GM12878 (cell line): ENCODE measurements at regions not wholly inside any gene's neighbourhood (a gene's known extent, or its start where the extent isn't known, plus 50 kb on each side); places are given as distances from the start of the nearest gene placed in this dataset.

Experiments used
- ATAC-seq: fragments of 200-7000 bp; cut with Tn5 transposase; 3 replicates; pipeline ENCODE4 v1.9.1; 2020; ENCODE audit warnings: mild to moderate bottlenecking, moderate library complexity
- BruUV-seq: library from RNA; stranded (reverse); fragments of 400-500 nt; replicated peaks from 2 replicates; lab custom pipeline; 2021; lab: Mats Ljungman, UMichigan
- CTCF ChIA-PET: fragments of 300-600 bp; sonication (Branson Sonifier 250); formaldehyde crosslinking; extraction: SDS; loops from one replicate; lab custom pipeline; 2021; ENCODE audit warnings: inconsistent platforms; lab: Yijun Ruan, JAX
- POLR2A ChIA-PET: fragments of 350-600 bp; formaldehyde crosslinking; extraction: SDS; loops from one replicate; lab custom pipeline; 2021; ENCODE audit warnings: inconsistent platforms; lab: Charles Lee
- RAD21 ChIA-PET: fragments of 300-600 bp; sonication (Branson Sonifier 250); formaldehyde crosslinking; loops from one replicate; lab custom pipeline; 2023; ENCODE audit warnings: antibody characterized with exemption; ENCODE audit not compliant: unreplicated experiment; lab: Charles Lee
- SMC1A ChIA-PET: fragments of 300-600 bp; sonication (Branson Sonifier 250); formaldehyde crosslinking; loops from one replicate; lab custom pipeline; 2023; ENCODE audit not compliant: unreplicated experiment, uncharacterized antibody; lab: Charles Lee
- DNase-seq: peaks from one replicate; pipeline ENCODE4 v3.0.0-alpha.2; 2011; ENCODE audit warnings: low read depth, low spot score
- FAIRE-seq: peaks from 3 replicates; lab custom pipeline; 2011; peaks lifted over from hg19 to GRCh38; lab: Jason Lieb, UNC
- H2AFZ ChIP-seq: 2 replicates; pipeline ENCODE4 v1.6.0; 2011; ENCODE audit warnings: low read depth, low read length, control low read depth; ENCODE audit not compliant: control insufficient read depth
- H3K27ac ChIP-seq: 2 replicates; pipeline ENCODE4 v1.5.1; 2011; ENCODE audit warnings: control low read depth; ENCODE audit not compliant: control insufficient read depth, insufficient read depth
- H3K27me3 ChIP-seq, 2 experiments: replicated peaks in 1 of 2; 2 replicates each; pipeline versions ENCODE4 v1.6.0 to v1.6.1; 2011; ENCODE audit warnings: low read length in 1 of 2; ENCODE audit not compliant: control insufficient read depth in 2 of 2, insufficient read depth in 2 of 2
- H3K36me3 ChIP-seq, 2 experiments: 2 replicates each; pipeline ENCODE4 v1.5.1; 2011; ENCODE audit warnings: low read length in 1 of 2; ENCODE audit not compliant: control insufficient read depth in 2 of 2, insufficient read depth in 2 of 2
- H3K4me1 ChIP-seq: 2 replicates; pipeline ENCODE4 v1.6.1; 2011; ENCODE audit warnings: mild to moderate bottlenecking, low read length, moderate library complexity, mixed read lengths; ENCODE audit not compliant: control insufficient read depth, insufficient read depth
- H3K4me2 ChIP-seq: 2 replicates; pipeline ENCODE4 v1.6.0; 2011; ENCODE audit warnings: control low read depth; ENCODE audit not compliant: control insufficient read depth, insufficient read depth
- H3K4me3 ChIP-seq: fragments of 200-600 bp; sonication (generic); 2 replicates; pipeline ENCODE4 v1.5.1; 2016
- H3K79me2 ChIP-seq: 2 replicates; pipeline ENCODE4 v1.6.0; 2011; ENCODE audit warnings: low read length; ENCODE audit not compliant: control insufficient read depth, insufficient read depth
- H3K9ac ChIP-seq: 2 replicates; pipeline ENCODE4 v1.8.0; 2011; ENCODE audit warnings: low read length, control low read depth, mixed read lengths; ENCODE audit not compliant: control insufficient read depth, insufficient read depth
- H3K9me3 ChIP-seq: replicated peaks from 3 replicates; pipeline ENCODE4 v1.5.1; 2011; ENCODE audit warnings: mild to moderate bottlenecking, low read length; ENCODE audit not compliant: control insufficient read depth, insufficient read depth
- H4K20me1 ChIP-seq: 2 replicates; pipeline ENCODE4 v1.6.0; 2011; ENCODE audit not compliant: control insufficient read depth, insufficient read depth
- ASH2L ChIP-seq: fragments of 300-600, 200-600 bp; sonication (generic); IDR thresholded peaks from 2 replicates; pipeline ENCODE4 v1.6.1; 2017; ENCODE audit warnings: low read depth, mild to moderate bottlenecking, borderline replicate concordance
- BACH1 ChIP-seq: fragments of 450-650 bp; IDR thresholded peaks from 2 replicates; pipeline ENCODE4 v1.6.1; 2017; ENCODE audit warnings: mild to moderate bottlenecking, borderline replicate concordance
- BCL3 ChIP-seq: IDR thresholded peaks from 2 replicates; pipeline ENCODE4 v1.6.1; 2011; ENCODE audit warnings: borderline replicate concordance, low read depth, mild to moderate bottlenecking, moderate library complexity, low read length; ENCODE audit not compliant: insufficient read depth, poor library complexity, severe bottlenecking
- IKZF1 ChIP-seq: fragments of 450-650 bp; conservative IDR thresholded peaks from 2 replicates; pipeline ENCODE4 v1.6.1; 2017; ENCODE audit warnings: antibody characterized with exemption, mild to moderate bottlenecking
- MTA2 ChIP-seq: fragments of 450-650 bp; IDR thresholded peaks from 2 replicates; pipeline ENCODE4 v1.6.1; 2016; ENCODE audit warnings: low read depth, mild to moderate bottlenecking, moderate library complexity
- PKNOX1 ChIP-seq: fragments of 450-650 bp; IDR thresholded peaks from 2 replicates; pipeline ENCODE4 v1.6.1; 2016; ENCODE audit warnings: mild to moderate bottlenecking
- RELB ChIP-seq: fragments of 450-650 bp; IDR thresholded peaks from 2 replicates; pipeline ENCODE4 v1.6.1; 2017; ENCODE audit warnings: low read depth, mild to moderate bottlenecking, moderate library complexity
- REST ChIP-seq: IDR thresholded peaks from 2 replicates; pipeline ENCODE4 v1.6.1; 2012; ENCODE audit warnings: mild to moderate bottlenecking, low read depth, low read length
- STAT1 ChIP-seq: fragments of 450-650 bp; conservative IDR thresholded peaks from 2 replicates; pipeline ENCODE4 v1.6.1; 2014; ENCODE audit warnings: antibody characterized with exemption, mild to moderate bottlenecking
- WGBS: methylation state at CpG from one replicate; pipeline ENCODE4 v1.1.6; 2016; ENCODE audit warnings: low lambda C conversion rate; ENCODE audit not compliant: insufficient replicate concordance, insufficient coverage; ENCODE audit errors: missing lambda C conversion rate; 5-methylcytosine and 5-hydroxymethylcytosine counted together
- in situ Hi-C: fragments of 300-500 bp; cut with MboI; formaldehyde crosslinking; loops from 9 replicates; pipeline ENCODE4 v1.14.3; 2018; ENCODE audit warnings: mixed read lengths
- intact Hi-C: fragments of 100-400 bp; cut with micrococcal nuclease; formaldehyde crosslinking; loops from one replicate; pipeline ENCODE4 v1.14.2; 2022; ENCODE audit not compliant: unreplicated experiment

- H3K27ac ChIP-seq: no peak overlapping the region
- no peaks in the 10 kb centered on the region for H3K4me1 ChIP-seq
- H3K9ac ChIP-seq: no peak overlapping the region
- SMC1A ChIA-PET: no interaction called here
- no peaks in the 10 kb centered on the region; a peak in 1 of 4 replicates for H3K27me3 ChIP-seq
- intact Hi-C loops: no loop called here
- H3K9me3 ChIP-seq: no peaks in the 10 kb centered on the region
- CTCF ChIA-PET: no interaction called here
- no peak overlapping the region for H2AFZ ChIP-seq
- no peaks in the 10 kb centered on the region for H3K79me2 ChIP-seq
- WGBS: 8% methylated on average over 4 of the region's 4 CpGs
- in situ Hi-C loops: no loop called here
- FAIRE-seq (no peak), ATAC-seq (peak; percentile 48), DNase-seq (peak; percentile 12)
- TF ChIP-seq STAT1 (no peak), REST (no peak), BCL3 (no peak), PKNOX1 (peak; percentile 60; the same call in 1 of the 2 replicates), MTA2 (peak; percentile 38; the same call in 1 of the 2 replicates), RELB (no peak), ASH2L (no peak), IKZF1 (peak; percentile 13; the same call in 1 of the 2 replicates), BACH1 (no peak)
- no peak overlapping the region for H3K4me2 ChIP-seq
- RAD21 ChIA-PET: no interaction called here
- no TSS peak for BruUV-seq
- H3K4me3 ChIP-seq: no peak overlapping the region
- H3K36me3 ChIP-seq: no peaks in the 10 kb centered on the region
- POLR2A ChIA-PET: no interaction called here
- no peaks in the 10 kb centered on the region for H4K20me1 ChIP-seq
Measured at GRCh38 chr1:177646757-177647730, 322.8 kb downstream of the SEC16B start.
